ENCODE measurements at regions not wholly inside any gene's neighbourhood (a gene's known extent, or its start where the extent isn't known, plus 50 kb on each side); places are given as distances from the start of the nearest gene placed in this dataset.

DNA sequence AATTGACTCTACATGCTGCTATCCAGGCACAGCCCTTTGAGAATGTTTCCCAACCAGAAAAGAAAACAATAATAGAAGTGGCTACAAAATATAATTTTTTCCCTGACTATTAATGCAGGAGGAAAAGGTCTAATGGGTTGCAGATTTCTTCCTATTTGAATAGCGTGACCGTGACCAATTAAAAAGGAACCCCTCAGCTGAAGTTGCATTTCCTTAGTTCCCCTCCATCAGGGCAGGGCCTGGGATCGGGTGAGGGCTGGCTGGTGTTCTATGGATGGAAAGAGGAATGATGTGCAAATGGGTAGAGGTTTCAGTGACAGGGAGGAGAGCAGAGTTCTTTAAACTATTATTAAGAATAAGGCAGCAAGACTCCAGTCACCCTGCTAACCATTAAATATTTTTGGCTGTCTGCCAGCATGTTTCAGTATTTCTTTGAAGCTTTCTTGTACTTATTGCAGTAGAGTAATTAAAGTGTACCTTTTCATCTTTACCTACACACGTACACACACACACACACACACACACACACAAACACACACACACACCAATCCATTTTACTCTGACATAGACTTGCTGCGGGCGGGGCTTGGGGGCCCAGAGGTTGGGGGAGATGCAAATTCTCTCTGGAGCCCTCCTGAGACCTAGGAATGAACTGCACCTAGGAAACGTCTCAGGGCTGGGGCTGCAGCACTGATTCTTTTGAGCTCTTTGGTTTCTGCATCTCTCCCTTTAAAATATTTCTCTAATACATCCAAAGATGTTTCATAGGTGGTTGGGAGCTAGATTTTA lies 154.8 kb upstream of the SLC35B3 start:
- DNase-seq: no peak

DNA sequence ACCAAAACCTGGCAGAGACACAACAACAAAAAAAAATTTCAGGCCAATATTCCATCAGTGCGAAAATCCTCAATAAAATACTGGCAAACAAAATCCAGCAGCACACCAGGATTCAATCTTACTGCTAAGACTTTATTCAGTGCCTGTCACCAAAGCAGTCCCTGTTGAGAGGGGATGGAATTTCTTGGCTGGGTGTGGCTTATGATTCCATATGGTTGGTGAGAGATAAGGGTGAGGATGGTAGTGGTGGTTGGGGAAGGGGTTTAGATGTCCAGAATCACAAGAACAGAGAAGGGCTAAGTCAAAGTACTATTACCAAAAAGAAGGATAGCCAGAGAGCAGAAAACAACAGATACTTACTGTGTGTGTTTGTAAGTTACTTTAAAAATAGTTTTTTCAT lies 152.8 kb upstream of the SLC35B3 start:
- DNase-seq: no peak

DNA sequence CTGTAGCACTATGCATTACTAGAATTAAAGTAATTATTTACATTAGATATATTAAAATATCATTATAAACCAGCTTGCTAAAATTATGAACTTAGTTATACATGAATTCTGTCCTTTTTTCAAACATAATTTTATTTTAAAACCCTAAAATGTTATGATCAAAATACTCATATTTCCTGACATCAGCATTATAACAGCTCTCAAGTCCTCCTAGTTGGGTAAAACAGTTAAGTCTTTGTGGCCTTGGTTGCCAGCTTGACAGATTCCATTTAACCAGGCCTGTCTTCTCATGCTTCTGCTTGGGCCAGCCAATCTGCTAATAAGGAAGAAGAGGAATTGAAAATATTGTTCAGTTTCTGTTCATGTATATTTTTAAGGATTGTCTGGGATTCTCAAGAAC lies 147.9 kb upstream of the SLC35B3 start:
- DNase-seq: no peak

DNA sequence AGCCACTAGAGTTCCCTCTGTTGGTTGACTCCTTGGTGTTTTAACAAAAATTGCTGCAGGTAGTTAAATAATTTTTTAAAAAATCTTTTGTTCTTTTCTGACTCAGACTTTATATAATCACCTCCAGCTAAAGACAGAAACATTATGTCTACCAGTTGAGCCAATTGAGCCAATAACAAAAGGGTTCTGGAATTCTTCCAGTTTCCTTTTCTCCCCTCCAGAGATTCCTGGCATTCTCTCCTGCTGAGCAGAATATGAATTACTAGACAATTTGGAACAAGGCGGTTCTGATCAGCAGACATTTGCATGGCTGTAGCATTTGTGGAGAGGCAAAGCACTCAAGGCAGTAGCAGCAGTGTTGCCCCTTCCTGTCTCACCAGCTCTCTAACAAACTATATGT lies 144.0 kb upstream of the SLC35B3 start:
- DNase-seq: no peak

DNA sequence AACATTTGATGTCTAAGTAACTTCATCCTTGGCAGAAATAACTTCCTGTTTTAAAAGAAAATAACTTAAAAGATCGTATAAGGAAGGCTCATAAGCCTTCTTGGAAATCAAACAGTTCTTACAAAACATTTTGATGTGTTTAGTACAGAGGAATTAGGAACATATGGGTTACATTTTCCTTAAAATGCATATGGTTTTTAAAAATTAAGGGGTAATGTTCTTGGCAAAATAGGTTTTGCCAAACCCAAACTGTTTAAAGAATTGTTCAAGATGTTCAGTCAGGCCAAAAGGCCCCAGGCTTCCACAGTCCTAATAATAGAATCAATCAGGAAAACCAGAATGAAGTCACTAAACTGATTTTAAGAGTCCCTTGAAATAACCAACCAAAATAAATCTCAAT lies 142.7 kb upstream of the SLC35B3 start:
- DNase-seq: no peak

DNA sequence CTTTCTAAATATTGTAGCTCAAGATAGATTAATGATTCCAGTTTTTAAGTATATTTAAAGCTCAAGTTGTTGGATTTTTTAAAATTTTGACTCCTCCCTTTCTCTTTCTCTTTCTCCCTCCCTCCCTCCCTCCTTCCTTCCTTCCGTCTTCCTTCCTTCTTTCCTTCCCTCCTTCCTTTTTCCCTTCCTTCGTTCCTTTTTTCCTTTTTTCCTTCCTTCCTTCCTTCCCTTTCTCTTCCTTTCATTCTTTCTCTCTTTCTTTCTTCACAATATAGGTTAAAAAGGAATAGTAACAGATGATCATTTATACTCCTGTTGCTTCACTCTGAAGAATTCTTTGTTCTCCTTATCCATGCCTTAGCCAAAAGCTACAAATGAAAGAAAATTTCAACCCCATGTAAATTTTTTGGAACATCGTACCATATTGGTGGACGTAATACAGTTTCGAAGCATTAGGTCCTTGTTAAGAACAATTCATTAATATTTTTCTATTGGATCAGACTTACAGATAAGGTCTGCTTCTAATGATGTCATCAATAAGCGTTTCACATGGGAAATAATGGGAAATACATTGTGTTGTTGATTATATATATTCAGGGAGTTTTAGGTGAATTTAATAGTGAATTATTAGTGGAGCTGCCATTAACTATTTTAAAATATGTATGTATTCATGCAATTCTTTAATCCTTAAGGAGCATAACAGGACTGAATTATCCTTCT lies 139.6 kb upstream of the SLC35B3 start:
- DNase-seq: no peak

DNA sequence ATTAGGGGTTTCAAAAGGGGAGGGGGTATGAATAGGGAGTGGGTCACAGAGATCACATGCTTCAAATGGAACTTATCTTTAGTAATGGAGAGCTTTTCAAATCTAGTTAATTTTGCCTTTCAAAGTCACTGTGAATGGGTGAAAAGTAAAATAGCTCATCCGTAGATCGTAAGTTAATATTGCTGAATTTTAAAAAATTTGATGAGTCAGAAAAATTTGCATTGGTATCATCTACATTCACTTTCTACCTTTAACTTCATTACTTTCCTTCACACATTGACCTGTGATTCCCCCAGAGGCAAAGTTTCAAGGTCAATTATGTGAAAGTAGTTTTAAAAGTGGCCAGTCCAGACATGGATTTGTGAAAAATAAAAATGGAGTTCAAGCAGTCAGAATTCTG lies 139.0 kb upstream of the SLC35B3 start:
- DNase-seq: no peak

DNA sequence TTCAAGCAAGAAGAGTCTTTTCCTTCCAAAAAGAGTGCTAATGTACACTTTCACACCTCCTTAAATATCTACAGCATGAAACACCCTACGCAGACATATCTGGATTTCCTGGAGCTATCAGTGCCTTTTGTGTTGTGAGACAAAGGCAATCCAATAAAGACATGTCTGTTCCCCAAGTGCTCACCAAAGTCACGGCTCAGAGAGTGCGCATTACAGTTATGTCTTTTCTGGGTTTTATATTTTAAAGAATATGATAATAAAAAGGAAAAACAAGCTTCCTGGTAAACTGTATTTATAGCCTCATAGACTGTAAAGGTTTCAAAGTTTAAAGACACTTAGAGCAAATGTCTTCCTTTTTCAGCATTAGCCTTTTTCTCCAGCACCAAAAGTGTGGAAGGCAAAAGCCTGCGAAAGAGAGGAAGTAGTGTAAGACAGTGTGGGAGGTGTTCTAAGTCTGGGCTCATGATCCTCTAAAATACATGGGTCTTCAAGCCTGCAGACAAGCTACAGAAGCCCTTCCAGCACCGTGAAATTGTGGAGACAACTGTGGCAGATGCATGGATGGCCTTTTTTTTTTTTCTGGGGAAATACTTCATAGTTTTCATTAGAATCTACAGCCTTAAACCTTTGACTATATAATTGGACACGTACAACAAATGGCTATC lies 135.0 kb upstream of the SLC35B3 start:
- no peak for DNase-seq

DNA sequence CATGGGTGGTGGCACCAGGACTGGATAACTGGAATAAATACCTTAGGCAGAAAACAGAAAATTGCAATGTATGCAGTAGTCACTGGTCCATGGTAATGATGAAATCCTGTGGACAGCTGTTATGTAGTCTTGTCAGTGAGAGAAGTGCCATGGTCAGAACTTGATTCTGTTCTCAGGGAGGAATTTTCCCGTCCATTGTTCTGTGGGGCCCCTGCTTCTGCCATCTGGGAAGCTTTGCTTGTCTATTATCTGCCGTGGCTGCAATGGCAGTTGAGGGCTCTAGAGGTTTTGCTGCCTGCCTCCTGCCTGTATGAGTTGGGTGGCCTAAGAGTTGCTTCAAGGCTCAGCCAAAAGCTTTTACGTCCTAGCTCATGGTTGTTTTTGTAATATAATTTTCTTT lies 126.8 kb upstream of the SLC35B3 start:
- no peak for DNase-seq

DNA sequence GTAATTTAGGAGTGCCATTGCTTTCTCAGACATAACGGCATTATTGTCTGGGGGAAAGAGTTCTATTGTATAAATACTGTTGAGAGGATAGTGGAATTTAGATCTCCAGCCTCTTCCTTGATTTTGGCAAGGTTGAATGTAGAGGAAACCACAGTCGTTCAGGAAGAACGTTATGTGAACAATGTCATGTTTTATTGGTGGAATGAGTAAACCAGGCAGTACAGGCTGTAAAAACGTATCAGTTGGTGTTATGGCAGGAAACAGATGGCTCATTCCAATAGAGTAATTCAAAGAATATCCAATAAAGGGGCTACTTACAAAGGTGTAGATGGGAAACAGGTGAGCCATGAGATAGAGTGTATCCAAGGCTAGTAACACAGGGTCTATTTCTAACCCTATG lies 123.6 kb upstream of the SLC35B3 start:
- no peak for DNase-seq

DNA sequence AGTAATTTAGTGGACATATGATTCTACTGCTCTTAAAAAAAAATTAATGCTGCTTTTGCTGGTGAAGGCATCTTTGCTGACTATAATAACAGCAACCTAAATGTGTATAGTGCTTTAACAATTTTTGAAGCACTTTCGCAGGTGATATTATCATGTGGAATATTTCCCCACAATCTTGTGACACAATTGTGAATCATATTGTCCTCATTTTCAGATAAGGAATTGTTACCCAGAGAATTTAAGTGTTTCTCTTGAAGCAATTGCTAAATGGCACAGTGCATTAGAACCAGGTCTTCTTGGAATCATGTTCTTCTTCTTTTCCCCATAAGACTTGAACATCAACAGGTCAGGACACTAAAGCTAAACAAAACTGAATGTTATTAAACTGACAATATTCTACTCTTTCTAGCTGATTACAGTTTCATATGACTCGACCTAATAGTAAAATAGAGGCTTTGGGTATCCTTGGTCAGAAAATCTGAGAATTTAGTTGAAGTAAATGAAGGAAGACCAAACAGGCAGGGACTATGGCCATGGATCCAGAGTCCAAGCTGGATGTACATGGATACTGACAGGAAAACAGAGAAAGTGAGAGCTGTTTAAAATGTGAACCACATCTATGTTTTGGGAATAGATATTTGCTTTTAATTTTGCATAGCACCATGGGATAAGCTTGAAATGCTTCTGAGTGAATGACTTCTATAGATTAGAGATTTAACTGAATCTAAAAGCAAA lies 121.8 kb upstream of the SLC35B3 start:
- no peak for DNase-seq

DNA sequence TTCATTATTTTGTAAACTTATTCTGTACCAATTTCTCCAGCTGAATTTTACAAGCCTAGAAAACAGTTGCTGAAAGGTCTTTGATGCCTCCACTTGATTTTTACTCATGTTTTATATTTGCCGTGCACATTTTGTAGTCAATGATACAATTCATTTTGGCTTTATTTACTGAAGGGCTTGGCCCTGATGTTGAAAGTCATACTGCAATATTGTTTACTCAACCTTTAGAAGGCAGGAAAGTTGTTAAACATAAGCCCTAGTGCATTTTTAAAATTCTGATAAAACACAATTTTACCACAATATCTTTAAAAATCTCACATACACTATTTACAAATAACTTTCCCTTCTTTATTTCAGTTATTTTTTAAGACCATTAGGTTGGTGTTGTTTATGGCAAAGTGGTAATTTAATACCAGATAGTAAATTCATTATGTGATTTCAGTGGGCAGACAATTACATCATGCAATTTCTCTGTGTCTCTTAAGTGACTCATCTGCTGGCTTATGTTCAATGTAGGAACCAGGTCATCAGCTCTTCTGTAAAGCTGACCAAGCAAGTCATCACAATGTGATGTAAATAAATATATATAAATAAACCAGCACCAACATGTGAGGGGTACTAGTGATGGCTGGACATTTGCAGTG lies 121.1 kb upstream of the SLC35B3 start:
- DNase-seq: peak; percentile 9

DNA sequence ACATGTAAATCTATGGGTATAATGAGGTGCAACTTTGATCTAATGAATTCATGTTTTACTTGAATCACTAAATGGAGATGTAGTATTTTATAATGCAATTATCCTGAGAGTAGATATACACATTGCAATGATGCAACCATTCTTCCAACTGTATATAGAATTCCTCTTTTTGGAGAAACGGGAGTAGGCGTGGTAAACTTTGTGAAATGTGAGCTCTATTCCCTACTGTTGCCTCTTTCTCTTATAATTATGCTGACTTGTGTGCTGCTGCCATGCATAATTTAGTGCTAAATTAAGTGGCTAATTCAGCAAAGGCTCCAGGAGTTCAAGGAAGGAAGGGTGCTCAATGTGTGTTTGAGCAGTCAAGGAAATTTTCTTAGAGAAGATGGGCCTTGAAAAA lies 116.6 kb upstream of the SLC35B3 start:
- no peak for DNase-seq

DNA sequence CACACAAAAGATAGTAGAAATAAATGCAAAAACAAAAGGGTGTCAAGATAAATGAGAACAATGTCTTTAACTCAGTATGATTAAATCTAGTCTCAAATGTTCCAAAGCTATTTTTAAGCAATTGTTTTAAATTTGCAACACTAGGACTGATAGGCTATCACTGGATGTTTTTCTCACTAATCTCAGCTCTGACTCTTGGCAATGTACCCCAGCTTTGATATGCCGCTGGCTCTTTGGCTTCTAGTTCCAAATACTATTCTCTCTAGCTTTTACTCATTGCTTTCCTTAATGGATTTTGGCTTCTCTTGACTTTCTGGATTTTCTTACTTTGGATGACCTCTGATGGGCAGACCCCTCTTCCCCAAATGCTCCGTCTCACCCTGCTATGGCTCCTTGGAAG lies 116.0 kb upstream of the SLC35B3 start:
- DNase-seq: no peak

DNA sequence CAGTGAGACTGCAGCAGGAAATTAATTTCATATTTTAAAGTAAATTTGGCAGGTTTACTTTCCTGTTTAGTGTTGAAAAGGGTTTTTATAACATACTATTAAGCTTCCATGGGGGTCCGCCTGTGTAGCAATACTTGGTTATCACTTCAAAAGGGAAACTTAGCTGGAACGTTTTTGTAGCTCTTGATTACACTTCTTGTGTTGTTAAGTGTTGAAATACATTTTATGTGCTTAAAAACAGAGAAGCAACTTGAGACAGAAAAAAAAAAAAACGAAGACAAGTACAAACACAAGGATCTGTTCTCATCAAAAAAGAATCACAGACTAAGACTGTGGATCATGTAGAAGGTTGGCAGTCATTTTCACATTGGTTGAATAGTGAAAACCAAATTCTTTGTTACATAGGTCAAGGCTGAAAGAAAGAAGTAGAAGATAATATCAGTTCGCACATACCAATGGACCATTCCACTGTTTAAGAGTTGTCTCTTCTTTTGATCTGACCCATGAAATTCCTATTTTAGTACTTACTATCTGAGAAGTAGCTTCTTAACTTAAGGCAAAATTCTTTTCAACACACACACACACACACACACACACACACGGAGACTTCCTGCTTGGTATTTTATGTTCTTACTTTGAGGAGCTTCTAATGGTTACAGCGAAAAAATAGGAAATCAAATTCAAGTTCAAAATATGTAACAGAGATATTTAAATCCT lies 113.9 kb upstream of the SLC35B3 start:
- DNase-seq: no peak

DNA sequence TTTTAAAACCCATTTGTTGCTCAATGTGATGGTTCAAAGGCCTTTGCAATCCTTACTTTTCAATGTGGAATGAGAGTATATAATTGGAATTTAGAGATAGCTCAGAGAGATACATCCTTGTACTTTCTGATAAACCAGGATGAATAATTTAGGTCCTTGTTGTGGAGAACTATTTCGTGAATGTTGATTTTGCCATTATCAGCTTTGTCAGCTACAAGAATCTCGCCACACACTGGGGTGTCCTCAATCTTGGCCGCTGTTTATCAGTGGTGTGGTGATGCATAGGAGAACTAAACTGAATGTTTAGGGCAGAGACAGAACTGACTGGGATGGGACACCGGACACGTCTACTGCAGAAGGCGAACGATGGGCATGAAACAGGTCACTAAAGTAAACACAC lies 111.2 kb upstream of the SLC35B3 start:
- DNase-seq: no peak

DNA sequence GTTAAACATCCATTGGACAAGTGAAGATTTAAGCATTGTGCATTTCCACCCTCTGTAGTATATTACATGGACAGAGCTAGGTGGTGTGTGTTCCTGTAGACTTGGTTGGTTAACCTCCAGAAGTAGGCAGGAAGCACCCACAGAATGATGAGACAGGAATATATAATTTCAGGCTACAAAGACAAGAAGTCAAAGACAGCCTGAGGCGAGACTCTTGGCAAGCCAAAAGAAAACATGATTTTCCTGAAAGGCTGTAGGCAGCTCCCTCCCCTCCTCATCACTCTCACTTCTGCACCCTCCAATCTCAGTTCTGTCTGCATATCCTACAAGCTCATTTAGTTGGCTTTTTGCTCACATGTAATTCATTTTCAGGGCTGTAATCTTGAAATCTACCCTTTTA lies 110.0 kb upstream of the SLC35B3 start:
- no peak for DNase-seq

DNA sequence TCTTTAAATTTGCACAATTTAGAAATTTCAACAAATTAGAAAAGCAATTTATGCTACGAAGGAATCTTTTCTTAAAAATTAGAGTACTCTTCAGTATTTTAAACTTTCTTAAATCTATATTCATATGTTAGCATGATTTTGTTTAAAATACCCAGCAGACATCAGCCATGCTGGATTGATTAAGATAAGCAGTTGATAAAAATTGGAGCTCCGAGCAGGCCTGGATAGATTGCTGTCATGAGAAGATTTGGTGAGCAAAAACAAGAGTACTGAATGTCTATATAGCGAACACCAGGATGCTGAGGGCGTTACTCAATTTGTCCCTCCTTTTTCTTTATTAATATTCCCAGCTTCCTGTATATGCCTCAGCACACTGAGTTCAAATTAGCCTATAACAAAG lies 108.4 kb upstream of the SLC35B3 start:
- no peak for DNase-seq

DNA sequence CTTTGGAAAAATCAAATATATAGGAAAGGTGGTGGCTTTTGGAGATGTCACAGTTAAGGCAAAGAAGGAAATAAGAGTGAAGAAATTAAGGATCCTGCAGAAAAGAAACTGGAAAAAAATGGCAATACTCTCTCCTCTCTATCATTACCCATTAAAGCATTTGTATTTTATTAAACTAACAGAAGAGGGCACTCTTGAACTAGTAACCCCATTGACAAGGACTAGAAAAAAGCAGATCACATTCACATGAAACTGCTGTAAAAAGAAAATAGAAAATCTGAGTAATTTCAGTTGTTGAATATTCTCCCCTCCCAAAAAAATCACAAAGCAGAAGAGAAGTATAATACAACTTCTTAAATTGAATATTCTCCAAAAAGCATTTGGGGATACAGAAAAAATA lies 104.1 kb upstream of the SLC35B3 start:
- peak; percentile 0 for DNase-seq

DNA sequence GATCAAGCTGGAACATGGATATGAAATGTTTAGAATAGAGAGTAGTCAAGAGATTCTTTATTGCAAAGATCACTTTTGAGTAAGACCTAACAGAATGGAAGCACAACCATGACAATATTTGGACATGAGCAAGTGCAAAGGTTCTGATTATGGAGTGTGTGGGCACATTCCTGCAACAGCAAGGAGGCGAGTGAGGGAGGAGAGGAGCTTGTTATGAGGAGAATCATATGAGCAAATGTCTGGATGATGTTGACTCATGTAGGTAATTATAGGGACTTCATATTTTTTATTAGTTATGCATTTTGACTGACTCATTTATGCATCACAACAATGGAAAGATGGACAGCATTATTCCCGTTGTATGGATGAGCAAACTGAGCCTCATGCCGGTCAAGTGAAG lies 100.8 kb upstream of the SLC35B3 start:
- DNase-seq: no peak

DNA sequence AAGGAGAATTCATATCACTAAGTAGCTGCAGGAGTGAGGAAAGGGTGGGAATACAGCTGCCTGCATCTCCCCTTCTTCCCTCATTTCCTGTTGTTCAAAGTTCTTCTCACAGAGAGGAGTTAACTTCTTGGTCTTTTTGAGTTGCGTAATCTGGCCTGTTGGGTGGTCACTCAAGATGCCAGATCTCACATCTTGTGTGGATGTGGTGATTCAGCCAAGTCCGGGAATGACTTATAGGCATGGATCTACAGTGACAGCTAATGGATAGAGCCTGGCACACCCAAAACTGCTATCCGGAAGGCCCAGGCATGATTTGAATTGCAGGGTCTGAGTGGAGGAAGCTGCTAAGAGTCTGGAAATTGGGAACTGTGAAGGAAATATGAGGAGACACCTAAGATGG lies 100.2 kb upstream of the SLC35B3 start:
- no peak for DNase-seq

DNA sequence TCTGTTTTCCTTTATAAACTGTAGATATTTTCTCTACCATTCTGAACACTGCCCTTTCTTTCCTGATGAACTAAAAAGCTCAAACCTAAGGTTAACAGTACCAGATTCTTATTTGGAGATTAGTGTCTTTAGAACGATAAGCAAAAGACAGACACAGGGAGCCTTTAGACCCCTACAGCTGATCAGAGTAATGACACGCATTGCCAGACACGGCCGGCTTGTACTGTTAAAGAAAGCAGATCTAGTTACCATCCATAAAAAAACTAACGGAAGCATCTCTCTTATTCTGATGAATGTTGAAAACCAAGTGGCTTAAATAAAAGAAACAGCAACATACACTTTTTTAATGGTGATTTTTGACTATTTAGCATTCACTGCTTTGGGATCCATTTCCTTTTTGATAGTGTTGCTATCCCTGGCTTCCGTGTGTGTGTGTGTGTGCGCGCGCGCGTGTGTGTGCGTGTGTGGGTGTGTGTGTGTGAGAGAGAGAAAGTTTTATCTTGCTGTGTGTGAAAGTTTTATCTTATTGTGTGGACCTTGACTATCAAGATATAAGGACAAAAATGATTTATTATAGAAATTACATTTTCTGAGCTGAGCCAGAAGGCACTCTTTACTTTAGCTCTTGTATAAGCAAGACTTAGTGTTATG lies 95.6 kb upstream of the SLC35B3 start:
- DNase-seq: no peak
